ENCODE measurements at regions not wholly inside any gene's neighbourhood (a gene's known extent, or its start where the extent isn't known, plus 50 kb on each side); places are given as distances from the start of the nearest gene placed in this dataset.

GRCh38 chr2:105450471-105450870, 51.6 kb upstream of the FHL2 start:
- no peaks in the 10 kb centered on the region for H3K36me3 ChIP-seq
- H3K4me3 ChIP-seq: no peak overlapping the region
- no peak for DNase-seq
- no peaks in the 10 kb centered on the region for H3K27me3 ChIP-seq
- no peaks in the 10 kb centered on the region for H3K9me3 ChIP-seq

GRCh38 chr2:105449076-105449475, 50.2 kb upstream of the FHL2 start:
- no peak overlapping the region for H3K4me3 ChIP-seq
- no peaks in the 10 kb centered on the region for H3K27me3 ChIP-seq
- DNase-seq: no peak
- no peaks in the 10 kb centered on the region for H3K9me3 ChIP-seq
- H3K36me3 ChIP-seq: no peaks in the 10 kb centered on the region

Measured in MG63 (cell line).